LoVo (cell line): ENCODE measurements at regions not wholly inside any gene's neighbourhood (a gene's known extent, or its start where the extent isn't known, plus 50 kb on each side); places are given as distances from the start of the nearest gene placed in this dataset.

Experiments
- DNase-seq: peaks from one replicate; pipeline ENCODE4 v3.0.0-alpha.2; 2016; ENCODE audit warnings: low spot score

GRCh38 chr2:185147361-185147760 lies 549.0 kb downstream of the ZNF804A start:
- DNase-seq: no peak

DNA sequence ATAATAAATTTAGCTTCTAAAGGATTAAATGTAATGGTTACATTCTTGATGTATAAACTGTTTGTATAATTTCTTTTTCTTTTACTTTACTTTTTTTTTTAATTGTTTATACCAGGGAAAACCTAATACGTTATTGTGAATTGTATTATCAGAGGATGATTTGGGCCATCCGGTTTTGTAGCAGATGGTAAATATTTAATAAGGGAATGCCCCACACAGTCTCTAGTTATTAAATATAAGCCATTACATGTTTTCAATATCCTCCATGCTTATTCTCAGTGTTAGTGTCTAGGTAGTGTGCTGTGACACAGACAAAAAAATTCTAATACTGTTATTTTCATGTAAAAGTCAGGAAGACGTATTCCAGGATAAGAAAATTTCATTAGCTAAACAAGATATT lies 553.9 kb downstream of the ZNF804A start:
- DNase-seq: no peak

GRCh38 chr2:185161701-185162100 lies 563.4 kb downstream of the ZNF804A start:
- DNase-seq: no peak

GRCh38 chr2:185174353-185174752 lies 564.3 kb upstream of the FSIP2 start:
- DNase-seq: no peak

DNA sequence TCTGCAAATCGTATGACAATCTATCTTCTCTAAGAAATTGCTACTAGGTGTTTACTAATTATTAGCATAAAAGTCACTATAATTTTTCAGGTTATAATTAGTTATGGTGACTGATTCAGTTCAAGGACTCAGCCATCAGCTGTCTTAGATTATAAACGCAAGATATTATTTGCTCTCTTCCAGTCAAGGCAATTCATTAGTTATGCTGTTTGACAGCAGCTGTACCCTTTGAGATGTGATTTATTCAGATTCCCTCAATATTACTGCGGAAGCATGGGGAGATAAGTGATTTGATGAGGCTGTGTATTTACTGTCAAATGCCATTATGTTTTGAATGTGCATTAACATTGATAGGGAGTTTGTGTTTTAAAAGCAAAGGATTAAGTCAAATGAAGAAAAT lies 558.9 kb upstream of the FSIP2 start:
- no peak for DNase-seq

GRCh38 chr2:185181901-185182300 lies 556.7 kb upstream of the FSIP2 start:
- DNase-seq: no peak

GRCh38 chr2:185185044-185185443 lies 553.6 kb upstream of the FSIP2 start:
- DNase-seq: no peak

DNA sequence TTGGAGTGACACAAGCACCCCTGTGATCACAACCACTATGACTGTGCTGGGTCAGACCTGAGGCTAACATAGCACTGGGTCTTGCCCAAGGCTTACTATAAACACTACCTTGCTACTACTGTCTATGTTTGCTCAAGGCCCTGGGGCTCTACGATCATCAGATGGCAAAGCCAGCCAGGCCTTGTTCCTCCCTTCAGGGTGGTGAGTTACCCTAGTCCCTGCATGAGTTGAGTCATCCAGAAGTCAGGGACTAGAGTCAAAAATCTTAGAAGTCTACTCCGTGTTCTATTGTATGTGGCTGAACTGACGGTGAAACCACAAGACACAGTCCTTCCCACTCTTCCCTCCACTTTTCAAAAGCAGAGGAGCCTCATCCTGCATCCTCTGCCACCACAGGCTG lies 551.2 kb upstream of the FSIP2 start:
- DNase-seq: no peak

DNA sequence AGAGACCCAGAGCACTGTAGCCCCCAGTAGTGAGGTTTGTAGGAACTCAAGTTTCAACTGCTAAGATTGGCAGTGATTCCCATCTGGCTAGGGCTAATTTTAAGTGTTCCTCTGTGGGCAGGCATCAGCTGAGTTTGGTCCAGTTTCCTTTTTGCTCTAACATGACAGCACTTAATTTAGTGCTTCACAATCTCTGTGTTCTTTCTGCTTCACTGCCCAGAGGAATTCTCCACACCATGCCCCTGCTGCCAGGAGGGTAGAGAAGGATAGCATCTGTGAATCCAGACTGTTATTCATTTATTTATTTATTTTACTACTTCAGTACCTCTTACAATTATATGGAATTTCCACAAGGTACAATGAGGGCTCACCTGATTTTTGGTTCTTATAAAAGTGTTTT lies 549.9 kb upstream of the FSIP2 start:
- DNase-seq: no peak

DNA sequence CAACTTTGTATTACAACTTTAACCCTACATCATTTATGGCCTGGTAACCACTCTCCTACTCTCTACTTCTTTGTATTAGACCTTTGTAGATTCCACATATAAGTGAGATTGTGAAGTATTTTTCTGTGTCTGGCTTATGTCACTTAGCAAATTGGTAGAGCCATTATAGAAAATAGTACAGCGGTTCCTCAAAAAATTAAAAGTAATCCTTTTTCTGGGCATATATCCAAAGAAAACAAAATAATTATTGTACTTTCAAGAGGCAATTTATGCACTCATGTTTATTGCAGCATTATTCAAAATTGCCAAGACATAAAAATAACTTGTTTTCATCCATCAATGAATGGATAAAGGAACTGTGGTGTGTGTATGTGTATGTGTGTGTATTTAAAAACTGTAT lies 537.5 kb upstream of the FSIP2 start:
- DNase-seq: no peak

GRCh38 chr2:185202381-185202780 lies 536.2 kb upstream of the FSIP2 start:
- no peak for DNase-seq

- no peak for DNase-seq
These were observed 535.6 kb upstream of the FSIP2 start for GRCh38 chr2:185202945-185203528.

GRCh38 chr2:185208261-185208660 lies 530.3 kb upstream of the FSIP2 start:
- DNase-seq: peak; percentile 33

DNA sequence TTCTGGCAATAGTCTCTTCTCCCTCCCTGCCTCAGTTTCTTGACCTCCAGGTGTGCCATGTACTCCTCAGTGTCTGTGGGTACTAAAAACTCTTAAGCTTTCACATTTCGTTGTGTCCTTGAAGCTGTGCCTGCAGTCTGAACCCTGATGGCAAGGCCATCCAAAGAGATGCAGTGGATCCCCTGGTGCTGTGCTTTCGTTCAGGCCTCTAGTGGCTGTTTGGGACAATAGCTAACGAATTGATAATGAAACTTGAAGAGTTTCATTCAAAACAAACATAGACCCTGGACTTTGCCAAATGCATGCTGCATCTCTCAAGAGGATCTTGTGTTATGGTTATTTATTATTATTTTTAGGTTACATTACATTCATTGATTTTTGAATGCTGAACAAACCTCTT lies 523.1 kb upstream of the FSIP2 start:
- no peak for DNase-seq

- DNase-seq: peak; percentile 2
These were observed 518.6 kb upstream of the FSIP2 start for GRCh38 chr2:185219981-185220380.

DNA sequence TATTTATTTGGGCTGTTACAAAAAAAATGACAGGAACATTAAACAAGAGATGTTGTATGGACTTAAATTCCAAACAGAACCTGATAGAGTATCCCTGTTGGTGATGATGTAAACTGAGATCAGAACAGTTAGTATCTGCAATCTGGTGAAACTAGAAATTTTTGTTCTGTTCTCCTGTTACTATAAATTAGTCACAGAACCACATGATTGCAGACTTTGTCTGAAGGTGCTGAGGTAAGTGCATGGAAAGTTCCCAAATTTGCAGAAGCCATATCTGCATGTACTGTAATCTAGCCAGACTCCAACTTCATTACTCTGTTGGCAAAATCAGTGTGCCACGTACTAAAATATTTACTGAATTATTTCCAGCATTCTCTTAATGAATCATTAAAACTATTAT lies 516.3 kb upstream of the FSIP2 start:
- no peak for DNase-seq

GRCh38 chr2:185227391-185227790 lies 511.2 kb upstream of the FSIP2 start:
- no peak for DNase-seq

GRCh38 chr2:185239491-185239890 lies 499.1 kb upstream of the FSIP2 start:
- DNase-seq: no peak

DNA sequence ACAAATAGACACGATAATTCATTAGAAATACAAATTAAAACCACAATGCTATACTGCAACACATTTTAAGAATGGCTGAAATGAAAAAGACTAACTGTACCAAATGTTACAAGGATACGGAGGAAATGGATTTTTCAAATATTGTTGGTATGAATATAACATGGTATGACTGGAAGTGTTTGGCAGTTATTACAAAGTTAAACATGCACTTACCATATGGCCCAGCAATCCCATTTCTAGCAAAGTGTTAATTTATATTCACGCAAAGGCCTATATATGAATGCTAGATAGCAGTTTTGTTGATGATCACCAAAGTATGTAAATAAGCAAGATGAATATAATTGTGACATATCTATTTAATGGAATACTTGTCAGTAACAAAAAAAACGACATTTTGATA lies 497.8 kb upstream of the FSIP2 start:
- DNase-seq: no peak

DNA sequence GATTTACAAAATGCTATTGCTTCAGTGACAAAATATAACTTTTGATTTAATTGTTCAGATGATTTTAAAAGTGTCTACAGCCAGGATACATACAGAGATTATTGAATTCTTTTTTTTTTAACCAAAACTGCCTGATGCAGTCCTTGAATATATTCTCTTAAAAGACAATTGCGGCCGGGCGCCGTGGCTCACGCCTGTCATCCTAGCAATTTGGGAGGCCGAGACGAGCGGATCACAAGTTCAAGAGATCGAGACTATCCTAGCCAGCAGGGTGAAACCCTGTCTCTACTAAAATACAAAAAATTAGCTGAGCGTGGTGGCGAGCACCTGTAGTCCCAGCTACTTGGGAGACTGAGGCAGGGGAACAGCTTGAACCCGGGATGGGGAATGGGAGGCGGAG lies 497.0 kb upstream of the FSIP2 start:
- DNase-seq: no peak

DNA sequence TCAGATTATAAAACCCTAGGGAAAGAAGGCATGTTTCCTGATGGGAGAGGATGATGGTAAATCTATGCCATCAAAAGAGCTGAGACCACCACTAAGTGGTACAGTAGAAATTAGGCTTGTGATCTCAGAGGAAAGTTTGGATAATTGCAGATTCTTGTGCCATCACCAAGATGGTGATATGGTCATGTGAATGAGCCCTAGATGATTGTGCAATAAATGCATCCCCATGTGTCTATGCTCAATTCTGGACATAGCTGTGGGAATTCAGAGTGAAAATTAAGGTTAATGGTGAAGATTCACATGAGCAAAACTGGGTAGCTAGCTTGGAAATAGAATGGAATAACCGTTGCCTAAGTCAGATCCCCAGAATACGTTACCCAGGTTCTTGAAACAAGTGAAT lies 496.1 kb upstream of the FSIP2 start:
- DNase-seq: no peak

- DNase-seq: no peak
These were observed 493.4 kb upstream of the FSIP2 start for GRCh38 chr2:185245216-185245615.

- DNase-seq: no peak
These were observed 492.8 kb upstream of the FSIP2 start for GRCh38 chr2:185245806-185246205.

GRCh38 chr2:185246717-185247116 lies 491.9 kb upstream of the FSIP2 start:
- no peak for DNase-seq

GRCh38 chr2:185255566-185255965 lies 483.0 kb upstream of the FSIP2 start:
- DNase-seq: no peak
